ENCODE measurements at regions not wholly inside any gene's neighbourhood (a gene's known extent, or its start where the extent isn't known, plus 50 kb on each side); places are given as distances from the start of the nearest gene placed in this dataset.

DNA sequence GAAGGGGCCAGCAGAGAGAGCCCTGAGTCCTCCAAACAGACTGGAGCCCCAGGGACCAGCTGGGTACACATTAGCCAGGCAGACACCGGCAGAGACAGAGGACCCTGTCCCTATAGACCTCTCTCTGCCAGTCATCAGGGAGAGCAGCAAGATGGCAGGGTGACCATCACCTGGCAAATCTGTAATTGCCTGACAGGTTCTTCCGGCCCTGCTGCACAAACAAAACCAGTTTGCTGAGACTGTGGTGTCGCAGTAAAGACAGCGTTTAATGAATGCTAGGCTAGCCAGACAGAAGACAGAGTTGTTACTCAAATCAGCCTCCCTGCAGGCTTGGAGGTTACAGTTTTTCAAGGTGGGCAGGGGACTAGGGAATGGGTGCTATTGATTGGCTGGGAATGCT, 618.9 kb downstream of the NPHP4 start:
- no peak for TF ChIP-seq ARNT (IDR thresholded peaks at IDR 0.05)
- TF ChIP-seq NFRKB (IDR thresholded peaks at IDR 0.05) = no peak
- no peak for TF ChIP-seq TARDBP (IDR thresholded peaks at IDR 0.05)
- no peak for TF ChIP-seq SUZ12 (IDR thresholded peaks at IDR 0.05)
- no peak for TF ChIP-seq HDGF (IDR thresholded peaks at IDR 0.05; ENCODE audit: borderline replicate concordance)
- no peak for TF ChIP-seq FOXM1 (IDR thresholded peaks at IDR 0.05; ENCODE audit: borderline replicate concordance)
- no peak for TF ChIP-seq BHLHE40 (IDR thresholded peaks at IDR 0.05; ENCODE audit: borderline replicate concordance)
- no peak for TF ChIP-seq FOXA1 (IDR thresholded peaks at IDR 0.05)
- TF ChIP-seq FOXK2 (IDR thresholded peaks at IDR 0.05) = no peak
- TF ChIP-seq ELF4 (IDR thresholded peaks at IDR 0.05) = no peak
- no peak for TF ChIP-seq SP1 (IDR thresholded peaks at IDR 0.05)
- TF ChIP-seq, protein P1, sequence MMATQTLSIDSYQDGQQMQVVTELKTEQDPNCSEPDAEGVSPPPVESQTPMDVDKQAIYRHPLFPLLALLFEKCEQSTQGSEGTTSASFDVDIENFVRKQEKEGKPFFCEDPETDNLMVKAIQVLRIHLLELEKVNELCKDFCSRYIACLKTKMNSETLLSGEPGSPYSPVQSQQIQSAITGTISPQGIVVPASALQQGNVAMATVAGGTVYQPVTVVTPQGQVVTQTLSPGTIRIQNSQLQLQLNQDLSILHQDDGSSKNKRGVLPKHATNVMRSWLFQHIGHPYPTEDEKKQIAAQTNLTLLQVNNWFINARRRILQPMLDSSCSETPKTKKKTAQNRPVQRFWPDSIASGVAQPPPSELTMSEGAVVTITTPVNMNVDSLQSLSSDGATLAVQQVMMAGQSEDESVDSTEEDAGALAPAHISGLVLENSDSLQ (IDR thresholded peaks at IDR 0.05) = no peak
- no peak for TF ChIP-seq CTBP1 (IDR thresholded peaks at IDR 0.05; ENCODE audit: borderline replicate concordance)

All from HEK293T (cell line).